IMR-90 (cell line): ENCODE measurements at regions not wholly inside any gene's neighbourhood (a gene's known extent, or its start where the extent isn't known, plus 50 kb on each side); places are given as distances from the start of the nearest gene placed in this dataset.

ENCODE experiments used
- ATAC-seq: fragments of 200-7000 bp; cut with Tn5 transposase; 2 replicates; pipeline ENCODE4 v1.9.1; 2020; ENCODE audit warnings: low read depth, mild to moderate bottlenecking, moderate library complexity
- BruUV-seq: library from RNA; stranded (reverse); fragments of 400-500 nt; replicated peaks from 2 replicates; lab custom pipeline; 2021; lab: Mats Ljungman, UMichigan
- CTCF ChIA-PET: fragments of 300-600 bp; formaldehyde crosslinking; extraction: SDS; loops from one replicate; lab custom pipeline; 2021; ENCODE audit warnings: antibody characterized with exemption; lab: Yijun Ruan, JAX
- POLR2A ChIA-PET: fragments of 300-600 bp; sonication (Branson Sonifier 250); formaldehyde crosslinking; loops from one replicate; lab custom pipeline; 2022; ENCODE audit warnings: antibody characterized with exemption; ENCODE audit not compliant: unreplicated experiment; lab: Charles Lee
- DNase-seq: peaks from one replicate; pipeline ENCODE4 v3.0.0; 2013
- H2AFZ ChIP-seq: replicated peaks from 2 replicates; pipeline ENCODE3; 2013; ENCODE audit warnings: low read length, mild to moderate bottlenecking; ENCODE audit not compliant: poor library complexity
- H2AK5ac ChIP-seq: 2 replicates; pipeline ENCODE4 v1.6.1; 2013; ENCODE audit warnings: low read depth, low read length, inconsistent platforms
- H2AK9ac ChIP-seq: replicated peaks from 2 replicates; pipeline ENCODE3; 2013; ENCODE audit warnings: mild to moderate bottlenecking, low read depth, low read length, moderate library complexity; ENCODE audit not compliant: poor library complexity
- H2BK120ac ChIP-seq: 2 replicates; pipeline ENCODE4 v1.6.1; 2013; ENCODE audit warnings: low read depth, low read length, inconsistent platforms
- H2BK15ac ChIP-seq: 3 replicates; pipeline ENCODE4 v1.6.1; 2013; ENCODE audit warnings: low read depth, low read length, inconsistent platforms
- H2BK20ac ChIP-seq: 2 replicates; pipeline ENCODE4 v1.6.1; 2013; ENCODE audit warnings: low read depth, mild to moderate bottlenecking, inconsistent platforms, low read length, moderate library complexity
- H2BK5ac ChIP-seq: 2 replicates; pipeline ENCODE4 v1.6.1; 2013; ENCODE audit warnings: mild to moderate bottlenecking, low read depth, low read length, inconsistent platforms; ENCODE audit not compliant: poor library complexity, severe bottlenecking
- H3K14ac ChIP-seq: replicated peaks from 2 replicates; pipeline ENCODE4 v1.6.1; 2013; ENCODE audit warnings: low read depth, low read length, inconsistent platforms
- H3K18ac ChIP-seq: 2 replicates; pipeline ENCODE4 v1.6.1; 2013; ENCODE audit warnings: low read depth, low read length, control low read depth
- H3K23ac ChIP-seq: 2 replicates; pipeline ENCODE4 v1.6.1; 2013; ENCODE audit warnings: low read depth, low read length, inconsistent platforms
- H3K27ac ChIP-seq: 2 replicates; pipeline ENCODE4 v1.5.1; 2013; ENCODE audit warnings: mild to moderate bottlenecking, control low read depth, low read length; ENCODE audit not compliant: insufficient read depth
- H3K27me3 ChIP-seq: 2 replicates; pipeline ENCODE4 v1.6.1; 2013; ENCODE audit warnings: low read length; ENCODE audit not compliant: control insufficient read depth, insufficient read depth
- H3K36me3 ChIP-seq: 2 replicates; pipeline ENCODE4 v1.6.1; 2013; ENCODE audit warnings: low read length, mixed read lengths; ENCODE audit not compliant: control insufficient read depth, insufficient read depth
- H3K4ac ChIP-seq: 2 replicates; pipeline ENCODE4 v1.6.1; 2013; ENCODE audit warnings: low read depth, low read length, inconsistent platforms
- H3K4me1 ChIP-seq: 2 replicates; pipeline ENCODE4 v1.6.1; 2013; ENCODE audit warnings: low read length, mixed read lengths; ENCODE audit not compliant: control insufficient read depth, insufficient read depth
- H3K4me2 ChIP-seq: 2 replicates; pipeline ENCODE4 v1.6.1; 2013; ENCODE audit warnings: low read depth, mild to moderate bottlenecking, control low read depth, low read length, moderate library complexity
- H3K4me3 ChIP-seq: 2 replicates; pipeline ENCODE4 v1.5.1; 2013; ENCODE audit warnings: low read depth, mild to moderate bottlenecking, control low read depth, low read length, moderate library complexity; ENCODE audit not compliant: insufficient read depth
- H3K56ac ChIP-seq: 2 replicates; pipeline ENCODE4 v1.6.1; 2013; ENCODE audit warnings: low read length, inconsistent platforms; ENCODE audit not compliant: insufficient read depth; ENCODE audit errors: extremely low read depth
- H3K79me1 ChIP-seq, 2 experiments: 2 replicates each; pipeline ENCODE4 v1.6.1; 2013; ENCODE audit warnings: low read length in 2 of 2, inconsistent platforms in 1 of 2, low read depth in 1 of 2
- H3K9ac ChIP-seq: 2 replicates; pipeline ENCODE4 v1.6.1; 2013; ENCODE audit warnings: low read depth, low read length, control low read depth
- H3K9me1 ChIP-seq: 2 replicates; pipeline ENCODE4 v1.6.1; 2013; ENCODE audit warnings: low read length, inconsistent platforms; ENCODE audit not compliant: insufficient read depth
- H3K9me3 ChIP-seq: 2 replicates; pipeline ENCODE4 v1.6.1; 2013; ENCODE audit warnings: low read length; ENCODE audit not compliant: control insufficient read depth, insufficient read depth
- H4K20me1 ChIP-seq: 2 replicates; pipeline ENCODE4 v1.6.1; 2013; ENCODE audit warnings: low read length, inconsistent platforms; ENCODE audit not compliant: insufficient read depth
- H4K5ac ChIP-seq: 2 replicates; pipeline ENCODE4 v1.6.1; 2013; ENCODE audit warnings: mild to moderate bottlenecking, low read depth, low read length, control low read depth
- H4K8ac ChIP-seq, 2 experiments: 2 replicates each; pipeline ENCODE4 v1.6.1; 2013; ENCODE audit warnings: low read depth in 2 of 2, low read length in 2 of 2, control low read depth in 1 of 2, inconsistent platforms in 1 of 2
- H4K91ac ChIP-seq: 2 replicates; pipeline ENCODE4 v1.6.1; 2013; ENCODE audit warnings: low read depth, low read length, inconsistent platforms; ENCODE audit not compliant: insufficient read depth
- BHLHE40 ChIP-seq: fragments of 150-350 bp; IDR thresholded peaks from 2 replicates; pipeline ENCODE4 v1.6.1; 2016; ENCODE audit warnings: mild to moderate bottlenecking, low read depth, low read length
- CEBPB ChIP-seq: IDR thresholded peaks from 2 replicates; pipeline ENCODE4 v1.6.1; 2012; ENCODE audit warnings: low read depth, low read length, improper control_type of control experiment
- CHD1 ChIP-seq: IDR thresholded peaks from 2 replicates; pipeline ENCODE4 v1.6.1; 2012; ENCODE audit warnings: low read depth, low read length, improper control_type of control experiment
- CTCF ChIP-seq: conservative IDR thresholded peaks from 2 replicates; pipeline ENCODE4 v1.5.1; 2012; ENCODE audit warnings: mild to moderate bottlenecking, low read depth, low read length, improper control_type of control experiment
- ELK1 ChIP-seq: fragments of 150-350 bp; IDR thresholded peaks from 2 replicates; pipeline ENCODE4 v1.6.1; 2016; ENCODE audit warnings: low read depth, mild to moderate bottlenecking, low read length, moderate library complexity, borderline replicate concordance
- FOS ChIP-seq: fragments of 150-350 bp; IDR thresholded peaks from 2 replicates; pipeline ENCODE4 v1.6.1; 2016; ENCODE audit warnings: low read depth, low read length
- MAFK ChIP-seq: IDR thresholded peaks from 2 replicates; pipeline ENCODE4 v1.6.1; 2012; ENCODE audit warnings: low read depth, low read length, improper control_type of control experiment
- MAZ ChIP-seq: IDR thresholded peaks from 2 replicates; pipeline ENCODE4 v1.6.1; 2012; ENCODE audit warnings: low read depth, mild to moderate bottlenecking, low read length, improper control_type of control experiment, moderate library complexity, borderline replicate concordance
- MXI1 ChIP-seq: IDR thresholded peaks from 2 replicates; pipeline ENCODE4 v1.6.1; 2012; ENCODE audit warnings: low read depth, mild to moderate bottlenecking, low read length, moderate library complexity, borderline replicate concordance
- NFE2L2 ChIP-seq: fragments of 150-350 bp; IDR thresholded peaks from 2 replicates; pipeline ENCODE4 v1.6.1; 2016; ENCODE audit warnings: low read depth, mild to moderate bottlenecking, low read length
- POLR2A ChIP-seq: IDR thresholded peaks from 2 replicates; pipeline ENCODE4 v1.6.1; 2012; ENCODE audit warnings: mild to moderate bottlenecking, low read depth, low read length
- RAD21 ChIP-seq: IDR thresholded peaks from 2 replicates; pipeline ENCODE4 v1.6.1; 2012; ENCODE audit warnings: low read length, improper control_type of control experiment
- RCOR1 ChIP-seq: IDR thresholded peaks from 2 replicates; pipeline ENCODE4 v1.6.1; 2012; ENCODE audit warnings: mild to moderate bottlenecking, low read length, improper control_type of control experiment; ENCODE audit not compliant: insufficient replicate concordance
- RFX5 ChIP-seq: IDR thresholded peaks from 2 replicates; pipeline ENCODE4 v1.8.0; 2012; ENCODE audit warnings: low read depth, mild to moderate bottlenecking, low read length, moderate library complexity
- SMC3 ChIP-seq: fragments of 150-350 bp; IDR thresholded peaks from 2 replicates; pipeline ENCODE4 v1.6.1; 2016; ENCODE audit warnings: low read depth, mild to moderate bottlenecking, antibody characterized with exemption, low read length, moderate library complexity
- USF2 ChIP-seq: fragments of 150-350 bp; IDR thresholded peaks from 2 replicates; pipeline ENCODE4 v1.6.1; 2017; ENCODE audit warnings: mild to moderate bottlenecking, antibody characterized with exemption, low read length, low read depth
- WGBS, 2 experiments: methylation state at CpG; one replicate each; pipeline versions ENCODE4 v1.1.5 to v1.1.7; 2013; ENCODE audit warnings: missing lambda C conversion rate in 2 of 2; ENCODE audit not compliant: insufficient read length in 1 of 2; ENCODE audit errors: extremely low coverage in 2 of 2; 5-methylcytosine and 5-hydroxymethylcytosine counted together
- dilution Hi-C: fragments of 300-500 bp; cut with HindIII; formaldehyde crosslinking; loops from one replicate; pipeline ENCODE4 v1.14.3; 2018; ENCODE audit warnings: low sequenced_read_pairs; ENCODE audit not compliant: unreplicated experiment
- in situ Hi-C: fragments of 300-500 bp; cut with MboI; formaldehyde crosslinking; loops from 3 replicates; pipeline ENCODE4 v1.14.3; 2019; ENCODE audit warnings: low sequenced_read_pairs, inconsistent platforms, mixed read lengths
- intact Hi-C: fragments of 100-400 bp; cut with micrococcal nuclease; formaldehyde crosslinking; loops from 2 replicates; pipeline ENCODE4 v1.10.0; 2022

- POLR2A ChIA-PET, result no interaction called here
- peaks cover 20% of the 10 kb centered on the region for H3K9me3 ChIP-seq
- H2BK5ac ChIP-seq, result no peak overlapping the region
- intact Hi-C loops, result no loop called here
- H4K5ac ChIP-seq, result no peak overlapping the region
- H2AFZ ChIP-seq, result no peak overlapping the region
- no peak overlapping the region for H2BK15ac ChIP-seq
- no peaks in the 10 kb centered on the region for H4K20me1 ChIP-seq
- no peak overlapping the region for H4K91ac ChIP-seq
- H3K9ac ChIP-seq, result no peak overlapping the region
- H2BK120ac ChIP-seq, result no peak overlapping the region
- BruUV-seq, result no TSS peak
- no peak overlapping the region for H3K23ac ChIP-seq
- H2AK5ac ChIP-seq, result no peak overlapping the region
- no peak overlapping the region for H3K4me3 ChIP-seq
- no peak overlapping the region for H2BK20ac ChIP-seq
- no peak overlapping the region for H3K56ac ChIP-seq
- H3K36me3 ChIP-seq, result no peaks in the 10 kb centered on the region
- no CpG with 5 or more reads among the region's 7 CpGs for whole genome bisulfite sequencing, 2 experiments
- no peaks in the 10 kb centered on the region for H3K9me1 ChIP-seq
- no peak for TF ChIP-seq RCOR1
- no peak for TF ChIP-seq FOS
- no peak for TF ChIP-seq BHLHE40
- TF ChIP-seq POLR2A, result no peak
- no peak for TF ChIP-seq CHD1
- TF ChIP-seq USF2, result no peak
- TF ChIP-seq MAFK, result no peak
- TF ChIP-seq MAZ, result no peak
- TF ChIP-seq ELK1, result no peak
- TF ChIP-seq RAD21, result no peak
- TF ChIP-seq CEBPB, result no peak
- no peak for TF ChIP-seq RFX5
- TF ChIP-seq NFE2L2, result no peak
- TF ChIP-seq MXI1, result no peak
- no peak for TF ChIP-seq CTCF
- TF ChIP-seq SMC3, result no peak
- no peak for DNase-seq
- no peak overlapping the region for H3K4me2 ChIP-seq
- H3K14ac ChIP-seq, result no peak overlapping the region
- CTCF ChIA-PET, result no interaction called here
- H3K18ac ChIP-seq, result no peak overlapping the region
- no peak overlapping the region for H3K4ac ChIP-seq
- H4K8ac ChIP-seq, result no peak overlapping the region
- ATAC-seq, result no peak
- no peaks in the 10 kb centered on the region for H3K79me1 ChIP-seq
- no peak overlapping the region for H3K27ac ChIP-seq
- in situ Hi-C loops, result no loop called here
- H3K4me1 ChIP-seq, result no peaks in the 10 kb centered on the region
- H2AK9ac ChIP-seq, result no peak overlapping the region
- no peaks in the 10 kb centered on the region for H3K27me3 ChIP-seq
- dilution Hi-C loops, result no loop called here
Measured at GRCh38 chr5:6269925-6270324, 108.4 kb downstream of the MED10 start.
